HG03460 (cell line): ENCODE measurements at regions not wholly inside any gene's neighbourhood (a gene's known extent, or its start where the extent isn't known, plus 50 kb on each side); places are given as distances from the start of the nearest gene placed in this dataset.

Experiments used
- ATAC-seq: cut with Tn5 transposase; IDR thresholded peaks from one replicate; pipeline ENCODE4 v1.9.1; 2021; ENCODE audit not compliant: unreplicated experiment

DNA sequence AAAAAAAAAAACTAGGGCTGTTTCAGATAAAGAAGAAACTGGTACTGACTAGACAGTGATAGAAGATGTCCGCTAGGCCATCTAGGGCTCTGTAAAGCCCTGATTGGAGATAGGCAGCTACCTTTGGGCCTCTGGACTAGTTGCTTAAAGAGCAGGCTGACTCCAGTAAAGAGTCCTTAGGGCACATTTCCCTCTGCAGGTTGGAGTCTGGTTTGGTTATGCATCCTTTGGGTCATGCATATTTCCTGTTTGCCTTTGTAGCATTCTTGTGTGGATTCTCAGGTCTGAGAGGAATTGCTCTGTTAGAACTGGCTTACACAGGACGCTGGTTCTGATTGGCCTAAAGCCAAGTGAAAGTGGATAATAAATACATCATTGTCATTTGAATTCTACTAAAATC, 165.5 kb upstream of the LRRN1 start:
- no peak for ATAC-seq

- ATAC-seq, result no peak
These were observed 166.8 kb upstream of the LRRN1 start for GRCh38 chr3:3632449-3632848.

DNA sequence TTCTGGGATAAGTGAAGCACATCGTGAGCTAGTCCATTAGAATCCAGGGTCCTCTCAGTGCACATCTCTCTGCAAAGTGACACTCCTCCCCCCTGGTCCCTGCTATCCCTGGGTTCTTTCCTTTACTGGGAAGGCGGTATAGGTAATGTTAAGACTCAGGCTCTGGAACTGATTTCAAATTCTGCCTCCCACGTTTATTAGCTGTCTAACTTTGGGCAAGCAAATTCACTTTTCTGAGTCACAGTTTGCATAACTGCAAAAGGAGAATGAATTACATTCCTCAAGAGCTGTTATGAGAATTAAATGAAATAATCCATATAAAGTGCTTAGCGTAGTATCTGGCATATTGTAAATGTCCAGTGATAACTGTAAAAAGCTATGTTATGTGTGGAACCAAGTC, 168.1 kb upstream of the LRRN1 start:
- no peak for ATAC-seq

DNA sequence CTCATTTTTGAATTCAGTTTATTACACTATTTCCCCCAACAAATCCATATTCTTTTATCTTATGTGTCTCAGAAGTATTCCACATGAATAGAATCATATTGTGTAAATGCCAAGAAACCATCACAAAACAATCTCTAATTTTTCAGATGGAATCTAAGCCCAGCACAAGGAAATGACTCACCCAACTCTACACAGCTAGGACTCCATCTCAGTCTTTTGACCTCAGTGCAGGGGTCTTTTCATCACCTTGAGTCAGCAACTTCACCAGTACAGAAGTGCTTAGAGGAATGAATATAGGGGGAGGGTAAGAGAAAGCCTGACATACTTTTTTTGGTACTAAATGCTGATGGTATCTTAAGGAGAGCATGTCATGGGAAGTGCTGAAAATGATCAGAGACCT, 169.3 kb upstream of the LRRN1 start:
- no peak for ATAC-seq

GRCh38 chr3:3628676-3629328, 170.4 kb upstream of the LRRN1 start:
- peak; percentile 83 for ATAC-seq

DNA sequence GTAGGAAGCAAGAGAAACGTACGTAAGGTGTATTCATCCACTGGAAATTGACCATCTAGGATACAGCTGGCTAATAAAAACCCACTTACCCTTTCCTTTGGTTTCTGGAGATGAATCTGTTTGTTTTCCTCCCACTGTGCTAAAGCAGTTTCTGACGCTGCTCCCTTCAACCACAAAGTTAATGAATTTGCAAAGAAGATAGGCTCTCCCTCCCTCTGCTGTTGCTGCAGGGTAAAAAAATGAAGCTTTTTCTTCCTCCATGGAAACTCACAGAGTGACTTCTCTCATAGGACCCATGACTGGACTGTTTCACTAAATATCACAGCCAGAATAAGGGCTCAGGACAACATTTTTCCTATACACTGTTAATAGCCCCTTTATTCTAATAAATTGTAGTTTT, 172.1 kb upstream of the LRRN1 start:
- ATAC-seq, result no peak

DNA sequence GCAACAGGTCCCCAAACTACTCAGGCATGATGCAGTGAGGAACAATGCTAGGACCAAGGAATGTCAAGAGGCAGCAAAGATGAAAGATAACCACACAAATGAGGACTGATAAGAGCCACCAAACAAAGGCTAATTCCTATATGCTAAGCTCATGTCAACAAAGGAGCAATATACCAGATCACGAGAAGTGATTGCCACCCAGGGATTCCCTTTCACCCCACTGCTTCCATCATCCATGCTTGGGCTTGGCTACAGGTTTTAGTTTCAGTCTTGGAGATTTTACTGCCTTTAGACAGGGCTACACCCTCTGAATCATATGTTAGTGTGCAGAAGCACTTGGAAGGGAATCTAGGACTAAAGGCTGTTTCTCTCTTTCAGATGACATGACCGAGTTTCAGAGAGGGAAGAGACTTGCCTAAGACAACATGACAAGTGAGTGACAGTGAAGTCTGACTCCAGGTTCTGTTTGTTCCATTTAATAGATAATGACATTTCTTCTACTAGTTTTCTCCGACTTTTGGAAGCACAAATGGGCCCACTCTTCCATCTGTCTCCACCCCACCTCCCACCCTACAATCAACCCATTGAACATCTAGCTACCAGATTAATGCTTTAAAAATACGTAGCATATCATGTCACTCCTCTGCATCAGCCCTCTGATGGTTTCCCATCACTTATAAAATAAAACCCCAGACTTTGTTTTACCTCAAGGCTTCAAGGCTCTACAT, 173.5 kb upstream of the LRRN1 start:
- no peak for ATAC-seq

- no peak for ATAC-seq
These were observed 179.4 kb upstream of the LRRN1 start for GRCh38 chr3:3619815-3620214.

DNA sequence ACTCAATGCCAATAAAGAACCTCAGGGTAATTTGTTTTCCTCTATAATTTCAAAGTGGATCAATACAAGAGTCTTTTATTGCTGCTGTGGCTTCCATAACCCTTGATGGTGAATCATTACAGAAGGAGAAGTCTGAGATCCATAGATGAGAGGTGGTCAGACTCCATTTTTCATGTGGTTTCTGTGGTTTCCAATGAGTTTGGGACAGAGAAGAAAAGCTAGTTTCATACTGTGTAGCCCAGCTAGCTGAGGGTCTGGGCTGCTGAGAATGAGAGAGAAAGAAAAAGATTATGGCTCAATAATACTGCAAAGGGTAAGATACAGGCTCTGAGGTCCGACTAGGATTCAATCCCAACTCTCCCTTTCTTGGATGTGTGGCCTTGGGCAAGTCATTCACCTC, 180.6 kb upstream of the LRRN1 start:
- ATAC-seq, result no peak

- ATAC-seq, result no peak
These were observed 183.7 kb upstream of the LRRN1 start for GRCh38 chr3:3615533-3615932.

DNA sequence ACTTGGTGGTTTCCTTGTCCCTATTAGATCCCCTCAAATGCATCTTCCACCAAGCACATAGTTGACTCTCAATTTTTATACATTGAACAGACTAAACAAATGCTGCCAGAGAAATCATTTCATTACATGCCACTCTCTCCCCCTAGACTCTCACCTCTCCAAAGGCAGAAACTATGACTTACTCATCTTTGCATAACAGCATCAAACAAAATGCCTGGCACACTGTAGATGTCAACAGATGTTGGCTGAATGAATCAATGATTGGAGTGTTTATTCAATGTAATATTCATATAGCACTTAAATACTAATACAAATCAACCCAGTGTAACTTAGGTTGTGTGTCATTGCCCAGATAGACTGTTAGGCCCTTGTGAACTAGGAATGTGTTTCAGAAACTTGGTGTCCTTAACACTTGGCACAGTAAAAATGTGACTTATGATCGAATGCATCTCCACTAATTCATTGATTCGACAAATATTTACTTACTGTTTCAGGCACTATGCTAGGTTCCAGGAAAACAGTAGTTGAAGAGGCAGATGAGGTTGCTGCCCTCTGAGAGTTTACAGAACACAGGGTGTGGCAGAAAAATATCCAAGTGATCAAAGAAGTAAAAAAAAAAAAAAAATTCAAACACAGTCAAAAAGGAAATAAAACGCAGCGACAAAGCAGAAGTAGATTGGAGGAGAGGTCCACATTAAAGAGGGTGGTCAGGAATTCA, 188.5 kb upstream of the LRRN1 start:
- ATAC-seq, result no peak

- no peak for ATAC-seq
These were observed 192.9 kb upstream of the LRRN1 start for GRCh38 chr3:3606321-3606720.

DNA sequence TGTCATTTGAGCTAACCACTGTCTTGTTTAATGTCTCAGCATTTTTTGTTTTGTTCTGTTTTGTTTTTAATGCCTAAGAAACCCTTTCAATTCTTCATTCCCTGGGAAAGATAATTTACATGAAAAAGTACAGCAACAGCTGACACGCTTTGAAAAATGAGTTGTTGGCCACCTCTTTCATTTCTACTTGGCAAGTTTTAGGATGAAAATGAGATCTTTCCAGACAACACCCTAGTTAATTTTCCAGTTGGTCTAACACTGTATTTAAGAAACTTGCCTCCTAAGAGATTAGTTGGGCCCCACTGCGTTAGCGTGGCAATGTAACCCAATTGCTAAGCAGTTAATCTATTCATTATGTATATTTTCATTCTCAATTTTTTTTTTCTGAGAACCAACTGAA, 194.0 kb upstream of the LRRN1 start:
- ATAC-seq, result no peak

- no peak for ATAC-seq
These were observed 195.9 kb upstream of the LRRN1 start for GRCh38 chr3:3603351-3603750.

DNA sequence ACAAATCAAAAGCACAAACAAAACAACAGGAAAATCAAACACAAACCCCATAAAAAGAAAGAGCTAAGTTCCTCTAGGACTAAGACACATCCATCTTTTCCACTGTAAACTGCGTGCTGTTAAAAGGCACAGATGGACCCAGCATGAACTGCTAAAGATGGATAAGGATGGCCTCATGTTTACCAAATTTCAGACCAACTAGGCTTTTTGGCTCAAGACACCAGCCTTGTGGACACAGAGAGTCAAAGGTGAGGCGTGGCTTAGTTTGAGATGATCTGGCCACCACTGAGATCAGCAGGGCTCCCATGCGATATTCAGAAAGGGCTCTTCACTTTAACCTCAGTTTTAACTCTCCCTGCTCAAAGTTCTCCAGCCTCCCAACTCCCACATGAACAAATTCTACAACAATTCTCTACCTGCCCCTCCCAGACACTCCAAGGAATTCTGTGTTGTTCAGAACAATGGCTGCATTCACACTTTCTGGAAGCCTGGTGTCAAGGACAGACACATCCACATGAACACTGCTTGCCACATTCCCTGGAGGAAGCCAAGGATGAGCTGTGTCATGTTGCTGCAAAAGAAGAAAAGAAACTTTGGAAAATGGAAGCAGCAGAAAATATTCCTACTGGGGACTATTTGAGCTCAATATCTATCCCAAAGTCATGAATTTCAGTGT, 198.4 kb upstream of the LRRN1 start:
- ATAC-seq, result no peak

- ATAC-seq, result no peak
These were observed 200.2 kb upstream of the LRRN1 start for GRCh38 chr3:3599016-3599415.

GRCh38 chr3:3594986-3595385, 204.2 kb upstream of the LRRN1 start:
- ATAC-seq, result no peak

DNA sequence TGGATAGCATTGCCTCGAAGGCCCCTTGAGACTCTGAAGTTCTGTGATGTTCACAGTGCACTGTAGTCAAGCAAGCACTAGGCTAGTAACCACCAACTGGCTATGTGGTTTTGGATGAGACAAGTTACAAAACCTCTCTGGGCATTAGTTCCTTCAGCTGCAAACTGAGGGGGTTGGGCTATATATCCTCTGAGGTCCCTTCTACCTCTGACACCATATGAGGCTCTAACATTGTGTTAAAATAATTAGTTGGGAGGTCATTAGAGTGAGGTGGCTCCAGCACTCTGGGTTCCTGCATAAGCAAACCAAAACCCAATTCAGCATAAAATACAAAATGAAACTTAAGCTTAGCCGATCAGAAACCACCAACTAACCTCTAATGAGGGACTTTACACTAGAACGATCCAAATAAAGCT, 209.5 kb upstream of the LRRN1 start:
- peak; percentile 63 for ATAC-seq

GRCh38 chr3:3587647-3587972, 211.6 kb upstream of the LRRN1 start:
- ATAC-seq, result no peak

GRCh38 chr3:3586843-3587646, 212.2 kb upstream of the LRRN1 start:
- ATAC-seq, result no peak

GRCh38 chr3:3586336-3586735, 212.9 kb upstream of the LRRN1 start:
- no peak for ATAC-seq
